GM19395 (cell line): ENCODE measurements at regions not wholly inside any gene's neighbourhood (a gene's known extent, or its start where the extent isn't known, plus 50 kb on each side); places are given as distances from the start of the nearest gene placed in this dataset.
"Not testable (repeated sequence)": the region's sequence is repeated elsewhere in the genome, so short reads cannot be mapped to it uniquely, and the experiment has no call there.

ENCODE experiments used
- ATAC-seq: cut with Tn5 transposase; IDR thresholded peaks from one replicate; pipeline ENCODE4 v1.9.1; 2021; ENCODE audit warnings: mild to moderate bottlenecking, moderate library complexity; ENCODE audit not compliant: unreplicated experiment

DNA sequence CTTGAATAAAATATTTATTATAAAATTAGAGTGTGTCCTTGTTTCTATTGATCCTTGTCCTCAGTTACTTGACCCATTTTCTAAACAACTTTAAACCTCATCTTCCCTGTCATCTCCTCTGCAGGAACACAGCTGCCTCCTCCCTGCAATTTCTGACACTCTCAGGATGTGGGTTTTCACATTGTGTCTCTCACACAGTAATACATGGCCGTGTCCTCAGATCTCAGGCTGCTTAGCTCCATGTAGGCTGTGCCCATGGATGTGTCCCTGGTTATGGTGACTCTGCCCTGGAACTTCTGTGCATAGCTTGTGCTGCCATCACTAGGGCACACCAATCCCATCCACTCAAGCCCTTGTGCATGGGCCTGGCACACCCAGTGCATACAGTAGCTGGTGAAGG lies 577.1 kb downstream of the GOLGA6L6 start:
- not testable (repeated sequence) for ATAC-seq

DNA sequence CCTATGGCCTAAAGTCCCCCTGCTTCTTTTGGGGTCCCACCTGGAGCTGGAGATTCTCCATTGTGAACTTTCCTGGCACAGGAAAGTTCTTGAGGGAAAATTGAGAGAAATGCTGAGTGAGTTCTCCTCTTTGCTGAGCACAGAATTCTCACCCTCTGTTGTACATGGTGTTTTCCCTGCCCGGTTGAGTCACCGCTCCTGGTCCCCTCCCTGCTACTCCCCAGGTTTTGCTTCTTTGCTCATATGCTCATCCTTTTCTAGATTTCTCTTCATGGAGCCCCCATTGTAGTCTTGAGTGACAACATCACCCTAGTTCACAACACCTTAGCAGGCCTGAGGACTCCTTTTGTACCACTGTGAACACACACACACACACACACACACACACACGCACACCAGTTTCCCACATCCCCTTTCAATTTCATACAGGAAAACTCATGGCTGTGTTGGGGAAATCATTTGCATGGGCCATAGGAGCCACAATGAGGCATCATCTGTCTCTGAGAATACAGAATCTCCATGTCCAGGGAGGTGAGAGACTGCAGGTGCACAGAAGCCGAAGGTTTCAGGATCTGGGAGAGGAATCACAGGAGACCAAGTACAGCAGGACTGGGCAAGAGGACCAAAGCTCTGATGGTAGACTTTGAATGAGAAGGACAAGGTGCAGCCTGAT lies 585.3 kb downstream of the GOLGA6L6 start:
- no peak for ATAC-seq

DNA sequence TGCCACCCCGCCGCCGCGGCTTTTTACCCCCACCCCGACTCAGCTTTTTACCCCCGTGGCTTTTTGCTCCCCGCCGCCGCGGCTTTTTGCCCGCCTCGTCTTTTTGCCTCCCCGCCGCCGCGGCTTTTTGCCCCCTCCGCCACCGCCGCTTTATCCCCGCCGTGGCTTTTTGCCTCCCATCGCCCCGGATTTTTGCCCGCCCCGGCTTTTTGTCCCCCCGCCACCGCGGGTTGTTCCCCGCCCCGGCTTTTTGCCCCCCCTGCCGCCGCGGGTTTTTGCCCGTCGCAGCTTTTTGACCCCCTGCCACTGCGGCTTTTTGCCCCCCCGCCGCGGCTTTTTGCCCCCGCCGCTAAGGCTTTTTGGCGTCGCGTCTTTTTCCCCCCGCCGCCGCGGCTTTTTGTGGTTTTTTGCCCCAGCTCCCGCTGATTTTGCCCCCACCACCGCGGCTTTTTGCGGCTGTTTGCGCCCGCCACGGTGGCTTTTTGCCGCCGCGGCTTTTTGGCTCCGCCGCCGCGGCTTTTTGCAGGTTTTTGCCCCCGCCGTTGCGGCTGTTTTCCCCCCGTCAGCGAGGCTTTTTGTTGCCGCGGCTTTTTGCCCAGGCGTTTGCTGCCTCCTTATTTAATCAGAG lies 597.2 kb downstream of the GOLGA6L6 start:
- ATAC-seq = no peak

DNA sequence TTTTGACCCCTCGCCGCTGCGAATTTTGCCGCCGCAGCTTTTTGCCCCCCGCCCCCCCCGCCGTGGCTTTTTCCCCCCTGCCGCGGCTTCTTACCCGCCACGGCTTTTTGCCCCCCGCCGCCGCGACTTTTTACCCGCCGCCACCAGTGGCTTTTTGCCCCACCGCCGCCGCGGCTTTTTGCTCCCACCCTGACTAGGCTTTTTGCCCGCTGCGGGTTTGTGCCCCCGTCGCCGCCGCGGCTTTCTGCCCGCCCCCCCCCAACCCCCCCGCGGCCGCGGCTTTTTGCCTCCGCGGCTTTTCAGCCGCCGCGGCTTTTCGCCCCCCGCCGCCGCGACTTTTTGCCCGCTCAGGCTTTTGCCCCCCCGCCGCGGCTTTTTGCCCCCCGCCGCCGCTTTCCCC lies 598.1 kb downstream of the GOLGA6L6 start:
- no peak for ATAC-seq

DNA sequence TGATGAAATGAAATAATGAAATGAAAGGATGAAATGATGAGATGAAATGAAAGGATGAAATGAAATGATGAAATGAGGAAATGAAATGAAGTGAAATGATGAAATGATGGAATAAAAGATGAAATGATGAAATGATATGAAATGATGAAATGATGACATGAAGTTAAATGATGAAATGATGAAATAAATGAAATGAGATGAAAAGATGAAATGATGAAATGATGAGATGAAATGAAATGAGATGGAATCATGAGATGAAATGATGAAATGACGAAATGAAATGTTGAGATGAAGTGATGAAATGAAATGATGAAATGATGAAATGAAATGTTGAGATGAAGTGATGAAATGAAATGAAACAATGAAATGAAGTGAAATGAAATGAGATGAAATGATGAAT lies 638.3 kb downstream of the GOLGA6L6 start:
- not testable (repeated sequence) for ATAC-seq

DNA sequence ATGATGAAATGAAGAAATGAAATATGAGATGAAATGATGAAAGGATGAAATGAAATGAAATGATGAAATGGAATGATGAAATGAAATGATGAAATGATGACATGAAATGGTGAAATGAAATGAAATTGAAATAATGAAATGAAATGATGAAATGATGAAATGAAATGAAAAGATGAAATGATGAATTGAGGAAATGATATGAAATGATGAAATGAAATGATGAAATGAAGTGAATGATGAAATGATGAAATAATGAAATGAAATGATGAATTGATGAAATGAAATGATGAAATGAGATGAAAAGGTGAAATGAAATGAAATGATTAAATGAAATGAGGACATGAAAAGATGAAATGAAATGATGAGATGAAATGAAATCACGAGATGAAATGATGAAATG lies 639.2 kb downstream of the GOLGA6L6 start:
- not testable (repeated sequence) for ATAC-seq

DNA sequence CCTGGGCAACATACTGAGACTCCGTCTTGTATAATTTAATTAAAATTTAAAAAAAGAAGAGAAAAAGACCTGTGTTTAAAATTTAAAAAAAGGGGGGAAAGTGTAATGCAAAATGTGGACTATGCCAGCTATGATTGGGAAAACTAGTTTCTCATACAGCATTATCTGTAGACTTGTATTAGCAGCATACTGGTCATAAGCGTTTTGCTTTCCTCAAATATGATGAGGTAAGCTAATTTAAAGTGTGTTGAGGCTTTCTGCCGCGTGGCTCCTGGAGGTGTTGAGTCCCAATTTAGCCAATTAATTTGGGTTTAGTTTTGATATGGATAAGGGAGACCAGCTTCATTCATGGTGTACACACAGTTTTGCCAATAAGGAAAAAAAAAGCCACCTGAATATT lies 640.2 kb downstream of the GOLGA6L6 start:
- not testable (repeated sequence) for ATAC-seq

DNA sequence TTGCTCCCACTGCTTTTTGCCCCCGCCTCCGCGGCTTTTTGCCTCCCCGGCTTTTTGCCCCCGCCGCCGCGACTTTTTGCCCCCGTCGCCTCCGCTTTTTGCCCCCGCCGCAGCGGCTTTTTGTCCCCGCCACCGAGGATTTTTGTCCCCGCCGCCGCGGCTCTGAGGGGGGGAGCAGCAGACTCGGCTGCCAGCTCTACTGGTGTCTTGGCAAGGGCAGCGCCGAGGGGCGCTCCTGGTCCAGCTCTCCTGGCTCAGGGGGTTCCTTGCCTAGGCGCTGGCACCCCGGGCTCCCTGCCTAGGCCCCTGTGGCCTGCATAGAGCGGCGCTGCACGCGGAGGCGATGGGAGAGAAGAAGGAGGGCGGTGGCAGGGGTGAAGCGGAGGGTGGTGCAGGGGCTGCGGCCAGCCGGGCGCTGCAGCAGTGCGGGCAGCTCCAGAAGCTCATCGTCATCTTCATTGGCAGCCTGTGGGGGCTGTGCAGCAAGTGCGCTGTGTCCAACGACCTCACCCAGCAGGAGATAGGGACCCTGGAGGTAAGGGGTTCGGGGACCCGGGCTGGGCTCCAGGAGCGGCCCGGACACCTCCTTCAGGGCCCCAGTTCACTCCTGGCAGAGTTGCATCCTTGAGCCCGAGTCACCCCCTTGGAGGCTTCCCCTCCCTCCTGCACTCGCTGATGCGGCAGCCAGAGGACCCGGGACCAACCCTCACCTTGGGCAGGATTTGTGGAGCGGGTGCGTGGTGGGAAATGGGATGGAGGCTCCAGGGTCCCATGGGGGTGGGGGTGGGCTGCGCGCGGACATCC lies 642.4 kb downstream of the GOLGA6L6 start:
- ATAC-seq = no peak

DNA sequence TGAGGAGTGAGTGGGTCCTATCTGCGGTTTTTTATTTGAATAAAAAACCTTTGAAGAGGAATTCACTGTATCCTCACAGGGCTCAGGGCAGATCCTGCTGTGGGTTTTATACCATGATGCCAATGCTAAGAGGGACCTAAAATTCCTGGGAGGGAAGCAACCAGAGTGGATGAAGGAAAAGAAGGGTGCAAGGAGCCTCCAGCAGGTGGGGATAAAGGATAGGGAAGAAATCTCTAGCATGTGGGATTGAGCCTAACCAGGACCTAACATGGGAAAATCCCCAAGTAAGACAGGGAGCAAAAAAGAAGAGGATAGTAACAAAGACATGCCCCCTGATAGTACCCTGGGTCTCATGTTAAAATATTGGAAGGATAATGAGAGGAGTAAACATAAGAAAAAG lies 652.8 kb downstream of the GOLGA6L6 start:
- ATAC-seq = not testable (repeated sequence)

DNA sequence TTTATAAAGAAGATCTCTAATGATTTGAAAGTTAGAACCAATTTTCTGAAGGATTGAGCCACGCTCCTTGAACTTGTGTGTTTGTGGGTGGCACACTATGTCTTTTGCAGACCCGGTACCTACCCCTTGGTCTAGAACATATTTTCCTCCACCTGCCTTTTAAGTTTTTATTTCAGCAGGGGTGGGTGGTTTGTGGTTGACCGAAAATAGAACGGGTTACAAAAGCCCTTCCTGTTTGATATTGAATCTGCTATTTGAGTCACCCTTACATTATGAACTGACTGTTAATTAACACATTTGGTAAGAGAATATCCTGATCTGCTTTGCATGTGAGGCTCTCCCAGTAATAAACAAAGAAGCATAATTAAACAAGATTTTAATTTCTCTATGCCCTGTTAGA lies 697.5 kb downstream of the GOLGA6L6 start:
- ATAC-seq = not testable (repeated sequence)
